A673 (cell line): ENCODE measurements at regions not wholly inside any gene's neighbourhood (a gene's known extent, or its start where the extent isn't known, plus 50 kb on each side); places are given as distances from the start of the nearest gene placed in this dataset.

ENCODE experiments used
- BruUV-seq: library from RNA; stranded (reverse); fragments of 400-500 nt; replicated peaks from 2 replicates; lab custom pipeline; 2021; lab: Mats Ljungman, UMichigan
- CTCF ChIA-PET: fragments of 300-600 bp; sonication (Branson Sonifier 250); formaldehyde crosslinking; loops from one replicate; lab custom pipeline; 2022; ENCODE audit warnings: antibody characterized with exemption; lab: Charles Lee
- POLR2A ChIA-PET: fragments of 300-600 bp; sonication (Branson Sonifier 250); formaldehyde crosslinking; loops from one replicate; lab custom pipeline; 2022; ENCODE audit warnings: antibody characterized with exemption; ENCODE audit not compliant: low non-redundant PET; lab: Charles Lee
- DNase-seq: peaks from one replicate; pipeline ENCODE4 v3.0.0-alpha.2; 2015; ENCODE audit warnings: low spot score
- H3K27ac ChIP-seq: fragments of 200-600 bp; sonication (generic); 2 replicates; pipeline ENCODE4 v1.5.1; 2016; ENCODE audit warnings: mixed run types, low read depth, mild to moderate bottlenecking, mixed read lengths, antibody characterized with exemption, low read length; ENCODE audit not compliant: poor library complexity, severe bottlenecking
- H3K27me3 ChIP-seq: fragments of 200-600 bp; sonication (generic); replicated peaks from 2 replicates; pipeline ENCODE4 v1.6.1; 2017; ENCODE audit warnings: mixed run types, low read depth, mild to moderate bottlenecking, mixed read lengths, antibody characterized with exemption, low read length; ENCODE audit not compliant: insufficient read depth, poor library complexity
- H3K36me3 ChIP-seq: fragments of 200-600 bp; sonication (generic); 2 replicates; pipeline ENCODE4 v1.6.1; 2016; ENCODE audit warnings: mixed run types, mild to moderate bottlenecking, mixed read lengths, antibody characterized with exemption, low read length; ENCODE audit not compliant: insufficient read depth, poor library complexity, severe bottlenecking
- H3K4me1 ChIP-seq: fragments of 200-600 bp; sonication (generic); 2 replicates; pipeline ENCODE4 v1.6.1; 2017; ENCODE audit warnings: mixed run types, mild to moderate bottlenecking, mixed read lengths, antibody characterized with exemption, low read length; ENCODE audit not compliant: insufficient read depth, poor library complexity, severe bottlenecking
- H3K4me3 ChIP-seq: fragments of 200-600 bp; sonication (generic); 2 replicates; pipeline ENCODE4 v1.5.1; 2016; ENCODE audit warnings: low read depth, mixed run types, mild to moderate bottlenecking, mixed read lengths, low read length; ENCODE audit not compliant: poor library complexity, severe bottlenecking
- H3K9me3 ChIP-seq: fragments of 200-600 bp; sonication (generic); 2 replicates; pipeline ENCODE4 v1.6.1; 2016; ENCODE audit warnings: mixed run types, low read depth, mild to moderate bottlenecking, mixed read lengths, antibody characterized with exemption, low read length; ENCODE audit not compliant: poor library complexity, severe bottlenecking
- EZH2 ChIP-seq: fragments of 200-600 bp; sonication (generic); IDR thresholded peaks from 2 replicates; pipeline ENCODE4 v1.6.1; 2017; ENCODE audit warnings: borderline replicate concordance, low read depth, mild to moderate bottlenecking, mixed read lengths, antibody characterized with exemption, low read length; ENCODE audit not compliant: poor library complexity, severe bottlenecking
- intact Hi-C: fragments of 100-400 bp; cut with micrococcal nuclease; formaldehyde crosslinking; loops from one replicate; pipeline ENCODE4 v1.10.0; 2022; ENCODE audit not compliant: unreplicated experiment
- TF ChIP-seq, protein P1 (sequence below): fragments of 300-800, 200-600 bp; sonication (generic); conservative IDR thresholded peaks from 2 replicates; pipeline ENCODE4 v1.5.1; 2017; ENCODE audit warnings: low read depth, mild to moderate bottlenecking, antibody characterized with exemption, low read length, moderate library complexity, mixed read lengths

DNA sequence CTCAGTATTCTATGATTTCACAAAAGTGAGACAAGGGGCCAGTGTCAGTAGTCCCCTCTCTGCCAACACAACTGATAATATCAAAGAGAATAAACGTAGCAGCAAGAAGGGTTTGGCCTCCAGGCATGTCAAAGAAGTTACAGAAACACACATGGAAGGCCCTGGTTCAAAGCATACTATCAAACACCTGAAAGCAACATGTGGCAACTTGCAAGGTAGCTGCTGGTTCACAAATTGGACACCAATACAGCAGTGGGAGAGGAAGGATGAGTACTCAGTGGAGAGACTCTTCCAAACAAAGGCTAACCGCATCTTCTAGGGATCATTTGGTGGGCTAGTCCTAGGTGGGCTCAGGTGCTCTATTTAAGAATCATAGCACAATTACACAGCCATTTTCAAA is 74.9 kb upstream of the MAOA start:
- no peak for TF ChIP-seq EZH2
- TF ChIP-seq, protein P1, sequence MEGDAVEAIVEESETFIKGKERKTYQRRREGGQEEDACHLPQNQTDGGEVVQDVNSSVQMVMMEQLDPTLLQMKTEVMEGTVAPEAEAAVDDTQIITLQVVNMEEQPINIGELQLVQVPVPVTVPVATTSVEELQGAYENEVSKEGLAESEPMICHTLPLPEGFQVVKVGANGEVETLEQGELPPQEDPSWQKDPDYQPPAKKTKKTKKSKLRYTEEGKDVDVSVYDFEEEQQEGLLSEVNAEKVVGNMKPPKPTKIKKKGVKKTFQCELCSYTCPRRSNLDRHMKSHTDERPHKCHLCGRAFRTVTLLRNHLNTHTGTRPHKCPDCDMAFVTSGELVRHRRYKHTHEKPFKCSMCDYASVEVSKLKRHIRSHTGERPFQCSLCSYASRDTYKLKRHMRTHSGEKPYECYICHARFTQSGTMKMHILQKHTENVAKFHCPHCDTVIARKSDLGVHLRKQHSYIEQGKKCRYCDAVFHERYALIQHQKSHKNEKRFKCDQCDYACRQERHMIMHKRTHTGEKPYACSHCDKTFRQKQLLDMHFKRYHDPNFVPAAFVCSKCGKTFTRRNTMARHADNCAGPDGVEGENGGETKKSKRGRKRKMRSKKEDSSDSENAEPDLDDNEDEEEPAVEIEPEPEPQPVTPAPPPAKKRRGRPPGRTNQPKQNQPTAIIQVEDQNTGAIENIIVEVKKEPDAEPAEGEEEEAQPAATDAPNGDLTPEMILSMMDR: no peak
- H3K27ac ChIP-seq: no peak overlapping the region
- no TSS peak for BruUV-seq
- H3K36me3 ChIP-seq: no peaks in the 10 kb centered on the region
- POLR2A ChIA-PET: no interaction called here
- H3K4me3 ChIP-seq: no peak overlapping the region
- H3K9me3 ChIP-seq: no peaks in the 10 kb centered on the region
- no peak for DNase-seq
- no peaks in the 10 kb centered on the region for H3K4me1 ChIP-seq
- intact Hi-C loops: no loop called here
- no peaks in the 10 kb centered on the region for H3K27me3 ChIP-seq
- CTCF ChIA-PET: interaction anchor here (0.5 kb wide), 1 partner anchor 90 kb away, joined by 3 read pairs; no protein-coding TSS in a partner anchor

DNA sequence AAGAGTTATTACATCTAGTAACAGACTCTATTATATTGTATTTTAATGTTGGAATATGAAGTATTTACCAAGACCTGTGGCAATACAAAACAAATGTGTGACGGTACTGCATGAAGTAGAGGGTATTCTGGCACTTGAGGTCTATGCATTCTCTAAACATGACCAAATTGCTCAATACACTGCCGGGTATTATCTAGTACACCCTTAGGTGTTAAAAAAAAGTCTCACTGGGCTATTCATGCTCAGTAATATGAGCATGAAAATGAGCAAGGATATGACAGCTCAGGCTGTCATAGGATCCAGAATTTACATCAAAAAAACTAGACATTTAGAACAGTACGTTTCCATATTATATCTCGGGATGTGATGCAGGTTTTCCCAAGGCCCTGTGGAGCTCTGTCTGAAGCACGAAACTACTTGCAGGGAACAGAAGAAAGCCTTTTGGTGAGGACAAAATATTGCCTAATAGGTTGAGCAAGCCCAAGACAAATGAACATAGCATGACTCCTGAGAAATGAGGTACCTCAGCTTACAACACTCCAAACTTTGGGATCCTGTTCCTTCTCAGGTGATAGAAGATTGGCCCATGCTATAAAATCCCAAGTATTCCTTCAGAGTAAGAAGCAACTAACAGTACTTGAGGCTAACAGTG is 74.1 kb upstream of the MAOA start:
- Histone ChIP-seq H3K4me1 (no peaks in the 10 kb centered on the region), H3K9me3 (no peaks in the 10 kb centered on the region), H3K4me3 (no peak overlapping the region), H3K27ac (no peak overlapping the region), H3K36me3 (no peaks in the 10 kb centered on the region), H3K27me3 (no peaks in the 10 kb centered on the region)
- ChIA-PET CTCF (no interaction called here), POLR2A (no interaction called here)
- DNase-seq: no peak
- intact Hi-C loops: no loop called here
- no TSS peak for BruUV-seq
- TF ChIP-seq, protein P1: no peak
- TF ChIP-seq EZH2: no peak

DNA sequence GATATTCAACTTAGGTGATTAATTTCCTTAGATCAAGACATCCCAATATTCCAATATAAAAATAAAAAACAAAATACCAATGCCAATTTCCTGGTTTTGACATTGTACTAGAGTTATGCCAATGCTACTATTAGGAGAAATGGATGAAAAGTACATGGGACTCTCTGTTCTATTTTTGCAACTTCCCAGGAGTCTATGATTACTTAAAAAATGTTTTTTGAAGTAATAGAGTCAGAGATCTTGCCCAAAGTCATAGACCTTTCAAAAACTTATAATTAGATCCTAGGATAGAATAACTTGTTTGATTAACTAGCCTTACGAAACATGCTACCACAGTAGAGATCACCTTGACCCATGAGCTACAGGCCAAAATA is 73.6 kb upstream of the MAOA start:
- Histone ChIP-seq H3K27me3 (no peaks in the 10 kb centered on the region), H3K36me3 (no peaks in the 10 kb centered on the region), H3K27ac (no peak overlapping the region), H3K9me3 (no peaks in the 10 kb centered on the region), H3K4me3 (no peak overlapping the region), H3K4me1 (no peaks in the 10 kb centered on the region)
- BruUV-seq: no TSS peak
- intact Hi-C loops: no loop called here
- DNase-seq: no peak
- ChIA-PET CTCF (no interaction called here), POLR2A (no interaction called here)
- no peak for TF ChIP-seq EZH2
- TF ChIP-seq, protein P1: no peak
